ENCODE measurements at regions not wholly inside any gene's neighbourhood (a gene's known extent, or its start where the extent isn't known, plus 50 kb on each side); places are given as distances from the start of the nearest gene placed in this dataset.

GRCh38 chr3:27840807-27841594 lies 118.9 kb upstream of the EOMES start:
- TF ChIP-seq, protein P1, sequence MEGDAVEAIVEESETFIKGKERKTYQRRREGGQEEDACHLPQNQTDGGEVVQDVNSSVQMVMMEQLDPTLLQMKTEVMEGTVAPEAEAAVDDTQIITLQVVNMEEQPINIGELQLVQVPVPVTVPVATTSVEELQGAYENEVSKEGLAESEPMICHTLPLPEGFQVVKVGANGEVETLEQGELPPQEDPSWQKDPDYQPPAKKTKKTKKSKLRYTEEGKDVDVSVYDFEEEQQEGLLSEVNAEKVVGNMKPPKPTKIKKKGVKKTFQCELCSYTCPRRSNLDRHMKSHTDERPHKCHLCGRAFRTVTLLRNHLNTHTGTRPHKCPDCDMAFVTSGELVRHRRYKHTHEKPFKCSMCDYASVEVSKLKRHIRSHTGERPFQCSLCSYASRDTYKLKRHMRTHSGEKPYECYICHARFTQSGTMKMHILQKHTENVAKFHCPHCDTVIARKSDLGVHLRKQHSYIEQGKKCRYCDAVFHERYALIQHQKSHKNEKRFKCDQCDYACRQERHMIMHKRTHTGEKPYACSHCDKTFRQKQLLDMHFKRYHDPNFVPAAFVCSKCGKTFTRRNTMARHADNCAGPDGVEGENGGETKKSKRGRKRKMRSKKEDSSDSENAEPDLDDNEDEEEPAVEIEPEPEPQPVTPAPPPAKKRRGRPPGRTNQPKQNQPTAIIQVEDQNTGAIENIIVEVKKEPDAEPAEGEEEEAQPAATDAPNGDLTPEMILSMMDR (IDR thresholded peaks at IDR 0.05) = no peak
- TF ChIP-seq POLR2A (IDR thresholded peaks at IDR 0.05) = no peak

Data from heart left ventricle (tissue), 13 donors.